GM21447 (cell line): ENCODE measurements at regions not wholly inside any gene's neighbourhood (a gene's known extent, or its start where the extent isn't known, plus 50 kb on each side); places are given as distances from the start of the nearest gene placed in this dataset.
"Not testable (repeated sequence)": the region's sequence is repeated elsewhere in the genome, so short reads cannot be mapped to it uniquely, and the experiment has no call there.

Source experiments
- ATAC-seq: cut with Tn5 transposase; IDR thresholded peaks from one replicate; pipeline ENCODE4 v1.9.1; 2021; ENCODE audit not compliant: unreplicated experiment

GRCh38 chr1:147071142-147071541, 101.1 kb downstream of the PRKAB2 start:
- ATAC-seq, result no peak

DNA sequence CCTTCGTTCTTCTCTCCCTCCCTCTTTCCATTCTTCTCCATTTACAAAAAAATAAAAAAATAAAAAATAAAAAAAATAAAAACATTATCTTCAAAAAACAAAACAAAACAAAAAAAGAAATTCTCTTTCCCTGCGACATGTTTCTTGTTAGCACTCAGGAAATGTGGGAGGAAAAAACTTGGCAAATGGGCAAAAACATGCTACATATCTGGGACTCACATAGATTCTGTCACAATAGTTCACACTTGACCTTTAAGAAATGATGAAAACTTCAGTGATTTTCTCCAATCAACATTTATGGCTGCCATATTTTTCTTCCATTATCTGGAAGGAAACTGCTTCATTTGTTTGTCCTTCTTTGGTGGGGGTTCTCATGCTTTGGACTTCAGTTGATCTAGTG, 109.3 kb downstream of the PRKAB2 start:
- no peak for ATAC-seq

GRCh38 chr1:147061880-147062279, 110.4 kb downstream of the PRKAB2 start:
- not testable (repeated sequence) for ATAC-seq

DNA sequence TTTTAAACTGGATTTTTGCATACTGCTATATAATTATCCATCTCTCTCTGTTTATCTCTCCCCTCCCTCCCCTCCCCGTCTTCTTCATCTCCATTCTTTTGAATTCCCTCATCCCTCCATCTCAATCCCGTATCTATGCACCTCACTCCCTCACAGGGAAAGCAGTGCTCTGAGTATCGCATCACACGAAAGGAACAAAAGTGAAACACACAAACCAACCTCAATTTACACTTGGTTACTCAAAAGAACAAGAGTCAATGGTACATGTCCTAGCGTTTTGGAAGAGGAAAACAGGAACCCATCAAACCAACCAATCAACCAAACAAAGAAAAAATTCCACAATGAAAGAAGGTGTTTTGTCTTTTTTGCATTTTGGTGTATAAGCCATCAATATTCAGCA, 115.1 kb downstream of the NBPF12 start:
- ATAC-seq, result no peak

- ATAC-seq, result no peak
These were observed 114.6 kb downstream of the NBPF12 start for GRCh38 chr1:147052677-147053076.

DNA sequence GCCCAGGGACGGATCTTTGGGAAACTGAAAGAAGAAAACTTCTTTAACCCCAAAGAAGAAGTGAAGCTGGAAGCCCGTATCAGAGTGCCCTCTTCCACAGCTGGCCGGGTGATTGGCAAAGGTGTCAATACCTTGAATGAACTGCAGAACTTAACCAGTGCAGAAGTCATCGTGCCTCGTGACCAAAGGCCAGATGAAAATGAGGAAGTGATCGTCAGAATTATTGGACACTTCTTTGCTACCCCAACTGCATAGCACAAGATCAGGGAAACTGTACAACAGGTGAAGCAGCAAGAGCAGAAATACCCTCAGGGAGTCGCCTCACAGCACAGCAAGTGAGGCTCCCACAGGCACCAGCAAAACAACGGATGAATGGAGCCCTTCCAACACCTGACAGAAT, 114.0 kb downstream of the NBPF12 start:
- ATAC-seq, result no peak

- ATAC-seq, result no peak
These were observed 113.0 kb downstream of the NBPF12 start for GRCh38 chr1:147051136-147051535.

GRCh38 chr1:147050654-147051053, 112.5 kb downstream of the NBPF12 start:
- ATAC-seq, result no peak

- not testable (repeated sequence) for ATAC-seq
These were observed 108.8 kb downstream of the NBPF12 start for GRCh38 chr1:147046863-147047394.

DNA sequence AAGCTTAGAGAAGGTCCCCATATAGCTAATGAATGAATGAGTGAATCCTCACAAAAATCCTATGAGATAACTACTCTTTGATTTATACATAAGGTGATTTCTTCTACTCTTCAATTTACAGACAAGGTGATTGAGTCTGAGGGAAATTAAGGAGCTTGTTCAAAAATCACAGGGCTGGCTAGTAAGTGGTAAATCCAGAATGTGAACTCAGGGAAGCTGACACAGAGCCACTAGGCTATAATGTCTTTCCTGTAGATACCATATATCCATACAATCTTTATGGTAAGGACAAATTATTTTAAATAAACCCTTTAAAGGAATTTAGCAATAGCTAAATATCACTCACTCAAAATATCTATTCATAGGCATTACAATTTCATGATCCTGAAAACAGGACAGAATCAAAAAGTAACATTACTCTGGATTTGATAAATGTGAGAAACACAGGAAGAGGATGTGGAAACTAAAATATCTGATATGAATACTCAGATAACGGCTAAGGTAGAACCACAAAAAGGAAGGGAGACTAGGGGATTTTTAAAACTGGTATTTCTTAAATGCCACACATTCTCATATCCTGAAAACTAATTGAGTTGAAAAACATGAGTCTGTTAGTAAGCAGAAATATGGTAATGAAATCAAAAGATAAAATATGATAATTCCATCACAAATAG, 108.2 kb downstream of the NBPF12 start:
- ATAC-seq, result no peak
